HG02981 (cell line): ENCODE measurements at regions not wholly inside any gene's neighbourhood (a gene's known extent, or its start where the extent isn't known, plus 50 kb on each side); places are given as distances from the start of the nearest gene placed in this dataset.

Experiments used
- ATAC-seq: cut with Tn5 transposase; IDR thresholded peaks from one replicate; pipeline ENCODE4 v1.9.1; 2021; ENCODE audit warnings: mild to moderate bottlenecking, moderate library complexity; ENCODE audit not compliant: unreplicated experiment

- ATAC-seq = no peak
Measured at GRCh38 chr22:27454807-27455450, 346.6 kb downstream of the MN1 start.

- no peak for ATAC-seq
Measured at GRCh38 chr22:27455526-27455925, 346.0 kb downstream of the MN1 start.

GRCh38 chr22:27456696-27457503 is 344.7 kb downstream of the MN1 start:
- no peak for ATAC-seq

- no peak for ATAC-seq
Measured at GRCh38 chr22:27459999-27460398, 341.6 kb downstream of the MN1 start.

- no peak for ATAC-seq
Measured at GRCh38 chr22:27460591-27461347, 340.8 kb downstream of the MN1 start.

GRCh38 chr22:27461470-27461869 is 340.1 kb downstream of the MN1 start:
- no peak for ATAC-seq

- ATAC-seq = no peak
Measured at GRCh38 chr22:27462190-27462589, 339.4 kb downstream of the MN1 start.

GRCh38 chr22:27463121-27463660 is 338.4 kb downstream of the MN1 start:
- no peak for ATAC-seq

GRCh38 chr22:27466229-27466628 is 335.3 kb downstream of the MN1 start:
- ATAC-seq = no peak

- no peak for ATAC-seq
Measured at GRCh38 chr22:27466778-27467438, 334.6 kb downstream of the MN1 start.

- ATAC-seq = no peak
Measured at GRCh38 chr22:27467711-27468110, 333.8 kb downstream of the MN1 start.

- no peak for ATAC-seq
Measured at GRCh38 chr22:27468712-27469111, 332.8 kb downstream of the MN1 start.

- no peak for ATAC-seq
Measured at GRCh38 chr22:27470169-27470772, 331.3 kb downstream of the MN1 start.

- ATAC-seq = no peak
Measured at GRCh38 chr22:27472975-27473374, 328.6 kb downstream of the MN1 start.

- no peak for ATAC-seq
Measured at GRCh38 chr22:27473533-27473932, 328.0 kb downstream of the MN1 start.

GRCh38 chr22:27474112-27474571 is 327.4 kb downstream of the MN1 start:
- no peak for ATAC-seq

- ATAC-seq = no peak
Measured at GRCh38 chr22:27474711-27475547, 326.6 kb downstream of the MN1 start.

GRCh38 chr22:27475548-27475897 is 326.0 kb downstream of the MN1 start:
- ATAC-seq = no peak

GRCh38 chr22:27476318-27476717 is 325.2 kb downstream of the MN1 start:
- ATAC-seq = no peak

GRCh38 chr22:27476729-27477128 is 324.8 kb downstream of the MN1 start:
- ATAC-seq = no peak
